Cardiac muscle cell (in vitro differentiated cells and primary cell): ENCODE measurements at regions not wholly inside any gene's neighbourhood (a gene's known extent, or its start where the extent isn't known, plus 50 kb on each side); places are given as distances from the start of the nearest gene placed in this dataset.

ENCODE experiments used
- DNase-seq, 2 donors: peaks; one replicate each; pipeline versions ENCODE4 v3.0.0 to v3.0.0-alpha.2; 2010 to 2017; ENCODE audit warnings: low read depth in 1 of 2, low spot score in 1 of 2
- H3K27ac ChIP-seq: fragments of 200-600 bp; sonication (generic); 2 replicates; pipeline ENCODE4 v1.5.1; 2016
- H3K27me3 ChIP-seq: fragments of 200-600 bp; sonication (generic); 2 replicates; pipeline ENCODE4 v1.6.0; 2016; ENCODE audit warnings: control low read depth
- H3K36me3 ChIP-seq: fragments of 200-600 bp; sonication (generic); 2 replicates; pipeline ENCODE4 v1.5.1; 2016; ENCODE audit warnings: control low read depth
- H3K4me1 ChIP-seq: fragments of 200-600 bp; sonication (generic); 2 replicates; pipeline ENCODE4 v1.8.1; 2017; ENCODE audit warnings: low read depth, mild to moderate bottlenecking, mixed run types
- H3K4me3 ChIP-seq: fragments of 200-600 bp; sonication (generic); 2 replicates; pipeline ENCODE4 v1.5.1; 2016; ENCODE audit warnings: mild to moderate bottlenecking
- H3K9me3 ChIP-seq: fragments of 200-600 bp; sonication (generic); 2 replicates; pipeline ENCODE4 v1.5.1; 2017; ENCODE audit warnings: low read depth, mild to moderate bottlenecking, control low read depth
- CTCF ChIP-seq: IDR thresholded peaks from 2 replicates; pipeline ENCODE4 v1.5.1; 2012; ENCODE audit warnings: low read depth, mild to moderate bottlenecking, low read length

- DNase-seq, result no peak
- Histone ChIP-seq H3K36me3 (no peaks in the 10 kb centered on the region), H3K27me3 (no peaks in the 10 kb centered on the region), H3K4me3 (no peak overlapping the region), H3K27ac (no peak overlapping the region), H3K4me1 (no peaks in the 10 kb centered on the region), H3K9me3 (no peaks in the 10 kb centered on the region)
- no peak for TF ChIP-seq CTCF
Measured at GRCh38 chr3:25226747-25227146, 201.3 kb upstream of the RARB start.

DNA sequence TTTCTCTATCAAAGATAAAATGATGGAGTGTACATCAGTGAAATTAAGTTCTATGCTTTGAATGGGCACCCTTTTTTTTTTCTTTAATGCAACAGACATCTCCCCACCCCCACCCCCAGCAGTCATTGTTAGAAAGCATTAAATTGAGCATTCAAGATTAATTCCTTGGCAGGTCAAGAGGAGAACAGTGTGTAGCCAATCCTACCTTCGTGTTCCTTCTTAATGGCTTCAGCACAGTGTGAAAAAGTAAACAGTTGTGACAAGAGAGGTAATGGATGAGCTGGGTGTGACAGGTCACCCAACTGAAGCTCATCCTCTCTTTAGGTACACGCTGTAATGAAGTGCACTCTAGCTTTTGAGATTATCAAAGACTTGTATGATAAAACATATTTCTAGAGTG is 198.5 kb upstream of the RARB start:
- Histone ChIP-seq H3K4me1 (no peaks in the 10 kb centered on the region), H3K36me3 (no peaks in the 10 kb centered on the region), H3K27ac (no peak overlapping the region), H3K9me3 (no peaks in the 10 kb centered on the region), H3K27me3 (no peaks in the 10 kb centered on the region), H3K4me3 (no peak overlapping the region)
- no peak for TF ChIP-seq CTCF
- DNase-seq, result no peak

DNA sequence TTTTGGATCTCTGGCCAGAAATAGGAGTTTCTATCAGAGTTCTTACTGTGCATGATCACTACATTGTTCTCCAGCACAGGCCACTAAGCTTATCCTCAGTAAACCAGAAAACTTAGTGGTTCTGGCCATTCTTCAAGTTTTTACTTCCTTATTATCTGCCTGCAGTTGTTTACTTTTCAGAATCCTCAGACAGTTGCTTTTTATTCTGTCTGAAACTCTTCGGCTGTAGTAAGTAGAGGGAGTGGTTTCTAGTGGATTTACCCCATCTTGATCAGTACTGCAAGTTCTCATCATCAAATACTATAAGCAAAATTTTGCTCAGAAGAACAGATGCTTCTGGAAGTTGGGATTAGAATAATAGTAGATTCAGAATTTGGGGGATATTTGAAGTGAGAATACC is 193.0 kb upstream of the RARB start:
- Histone ChIP-seq H3K4me3 (no peak overlapping the region), H3K36me3 (no peaks in the 10 kb centered on the region), H3K9me3 (no peaks in the 10 kb centered on the region), H3K27me3 (no peaks in the 10 kb centered on the region), H3K4me1 (no peaks in the 10 kb centered on the region), H3K27ac (no peak overlapping the region)
- DNase-seq, result no peak
- no peak for TF ChIP-seq CTCF

DNA sequence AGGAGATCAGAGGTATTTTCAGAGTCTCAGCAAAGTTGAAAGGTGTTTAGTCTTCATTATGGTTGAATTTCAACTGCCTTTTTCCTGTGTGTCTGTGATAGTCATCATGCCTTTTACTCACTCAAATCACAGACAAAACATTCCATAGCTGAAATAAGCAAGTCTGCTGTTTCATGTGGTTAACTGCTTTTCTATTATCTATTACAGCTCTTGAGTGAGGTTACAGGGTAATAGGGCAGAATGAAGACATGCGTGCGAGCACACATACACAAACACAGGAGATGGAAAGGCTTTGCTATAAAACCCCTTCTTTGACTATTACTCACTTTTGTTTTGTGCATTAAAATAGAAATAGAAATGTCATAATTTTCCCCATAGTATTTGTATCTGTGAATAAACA is 192.6 kb upstream of the RARB start:
- Histone ChIP-seq H3K4me3 (no peak overlapping the region), H3K27ac (no peak overlapping the region)
- no peak for DNase-seq

DNA sequence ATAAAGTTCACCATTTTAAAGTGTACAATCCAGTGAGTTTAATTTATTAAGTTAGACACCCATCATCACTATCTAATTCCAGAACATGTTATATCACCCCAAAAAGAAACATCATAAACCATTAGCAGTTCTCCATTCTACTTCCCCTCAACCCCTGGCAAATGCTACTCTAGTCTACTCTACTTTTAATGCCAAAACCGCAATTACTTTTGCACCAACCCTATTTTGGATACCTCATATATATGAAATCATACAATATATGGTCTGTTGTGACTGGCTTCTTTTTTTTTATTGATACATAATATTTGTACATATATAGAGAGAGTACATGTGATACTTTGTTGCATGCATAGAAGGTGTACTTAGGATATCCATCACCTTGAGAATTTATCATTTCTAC is 190.5 kb upstream of the RARB start:
- Histone ChIP-seq H3K27me3 (no peaks in the 10 kb centered on the region), H3K4me1 (no peaks in the 10 kb centered on the region), H3K36me3 (no peaks in the 10 kb centered on the region), H3K9me3 (no peaks in the 10 kb centered on the region), H3K27ac (no peak overlapping the region), H3K4me3 (no peak overlapping the region)
- no peak for DNase-seq
- no peak for TF ChIP-seq CTCF

More for the DNA sequence above, 192.6 kb upstream of the RARB start:
- Histone ChIP-seq H3K4me1 (no peaks in the 10 kb centered on the region), H3K9me3 (no peaks in the 10 kb centered on the region), H3K36me3 (no peaks in the 10 kb centered on the region), H3K27me3 (no peaks in the 10 kb centered on the region)
- no peak for TF ChIP-seq CTCF

GRCh38 chr3:25239042-25239441 is 189.0 kb upstream of the RARB start:
- TF ChIP-seq CTCF, result no peak
- Histone ChIP-seq H3K27me3 (no peaks in the 10 kb centered on the region), H3K27ac (no peak overlapping the region), H3K4me1 (no peaks in the 10 kb centered on the region), H3K4me3 (no peak overlapping the region), H3K9me3 (no peaks in the 10 kb centered on the region), H3K36me3 (no peaks in the 10 kb centered on the region)
- DNase-seq, result no peak
